ENCODE measurements at regions not wholly inside any gene's neighbourhood (a gene's known extent, or its start where the extent isn't known, plus 50 kb on each side); places are given as distances from the start of the nearest gene placed in this dataset.
A peak's percentile ranks its signal among the peaks of the same experiment; 100 is the strongest.
"Not testable (repeated sequence)": the region's sequence is repeated elsewhere in the genome, so short reads cannot be mapped to it uniquely, and the experiment has no call there.

DNA sequence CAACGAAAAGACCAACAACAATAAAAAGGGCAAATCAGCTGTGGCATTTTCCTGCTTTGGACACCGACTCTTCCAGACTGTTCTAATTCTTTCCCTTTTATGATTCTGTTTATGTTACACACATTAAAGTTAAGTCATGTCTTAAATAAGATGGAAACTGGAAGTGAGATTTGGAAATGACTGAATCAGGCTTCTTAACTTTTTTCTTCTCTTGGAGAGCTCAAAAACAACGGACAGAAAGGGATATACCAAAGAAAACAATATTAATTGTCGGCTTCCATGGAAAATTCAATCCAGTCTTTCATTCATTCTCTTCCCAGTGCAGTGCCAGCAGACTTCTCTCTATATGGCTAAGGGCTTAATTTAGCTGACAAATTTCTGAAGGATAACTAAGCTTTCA is 214.9 kb upstream of the DDHD1 start:
- peaks cover 0 to 14% of the 10 kb centered on the region in 2 donors for H3K4me1 ChIP-seq
- H3K36me3 ChIP-seq: no peaks in the 10 kb centered on the region
- no peaks in the 10 kb centered on the region for H3K27me3 ChIP-seq
- peaks cover 0 to 9% of the 10 kb centered on the region in 2 donors for H3K9me3 ChIP-seq
- DNase-seq: peak in 1 of 4 donors; percentile 23
- TF ChIP-seq, protein P1, sequence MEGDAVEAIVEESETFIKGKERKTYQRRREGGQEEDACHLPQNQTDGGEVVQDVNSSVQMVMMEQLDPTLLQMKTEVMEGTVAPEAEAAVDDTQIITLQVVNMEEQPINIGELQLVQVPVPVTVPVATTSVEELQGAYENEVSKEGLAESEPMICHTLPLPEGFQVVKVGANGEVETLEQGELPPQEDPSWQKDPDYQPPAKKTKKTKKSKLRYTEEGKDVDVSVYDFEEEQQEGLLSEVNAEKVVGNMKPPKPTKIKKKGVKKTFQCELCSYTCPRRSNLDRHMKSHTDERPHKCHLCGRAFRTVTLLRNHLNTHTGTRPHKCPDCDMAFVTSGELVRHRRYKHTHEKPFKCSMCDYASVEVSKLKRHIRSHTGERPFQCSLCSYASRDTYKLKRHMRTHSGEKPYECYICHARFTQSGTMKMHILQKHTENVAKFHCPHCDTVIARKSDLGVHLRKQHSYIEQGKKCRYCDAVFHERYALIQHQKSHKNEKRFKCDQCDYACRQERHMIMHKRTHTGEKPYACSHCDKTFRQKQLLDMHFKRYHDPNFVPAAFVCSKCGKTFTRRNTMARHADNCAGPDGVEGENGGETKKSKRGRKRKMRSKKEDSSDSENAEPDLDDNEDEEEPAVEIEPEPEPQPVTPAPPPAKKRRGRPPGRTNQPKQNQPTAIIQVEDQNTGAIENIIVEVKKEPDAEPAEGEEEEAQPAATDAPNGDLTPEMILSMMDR (IDR thresholded peaks at IDR 0.05): no peak
- H3K4me3 ChIP-seq: no peak overlapping the region
- ATAC-seq: no peak
- intact Hi-C loops (cut with DNase I): no loop called here
- peak overlapping the region; percentile 19 to 68 for H3K27ac ChIP-seq

DNA sequence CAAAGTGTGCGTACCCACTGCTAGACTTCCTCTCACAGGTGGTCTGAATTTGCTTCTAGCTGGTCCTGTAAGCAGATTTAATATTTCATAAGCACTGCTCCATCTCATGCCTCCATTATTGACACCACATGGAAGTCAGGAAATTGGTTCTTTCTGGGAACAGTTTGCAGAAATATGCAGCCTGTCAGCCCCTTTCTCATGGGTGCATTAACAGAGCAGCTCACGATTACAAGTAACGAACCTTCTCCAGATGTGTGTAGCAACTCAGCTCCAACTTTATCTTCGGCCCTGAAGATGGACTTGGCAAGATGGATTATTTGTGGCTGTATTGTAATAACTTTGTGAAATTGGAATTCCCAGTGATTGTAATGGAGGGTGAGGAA is 214.5 kb upstream of the DDHD1 start:
- peak overlapping the region; percentile 19 to 68 for H3K27ac ChIP-seq
- H3K4me3 ChIP-seq: no peak overlapping the region
- DNase-seq (peak in 2 of 4 donors; percentile 59 to 72), ATAC-seq (no peak)
- H3K27me3 ChIP-seq: no peaks in the 10 kb centered on the region
- intact Hi-C loops (cut with DNase I): no loop called here
- H3K4me1 ChIP-seq: peaks cover 0 to 14% of the 10 kb centered on the region in 2 donors
- peaks cover 0 to 9% of the 10 kb centered on the region in 2 donors for H3K9me3 ChIP-seq
- no peaks in the 10 kb centered on the region for H3K36me3 ChIP-seq
- TF ChIP-seq, protein P1 (IDR thresholded peaks at IDR 0.05): no peak

DNA sequence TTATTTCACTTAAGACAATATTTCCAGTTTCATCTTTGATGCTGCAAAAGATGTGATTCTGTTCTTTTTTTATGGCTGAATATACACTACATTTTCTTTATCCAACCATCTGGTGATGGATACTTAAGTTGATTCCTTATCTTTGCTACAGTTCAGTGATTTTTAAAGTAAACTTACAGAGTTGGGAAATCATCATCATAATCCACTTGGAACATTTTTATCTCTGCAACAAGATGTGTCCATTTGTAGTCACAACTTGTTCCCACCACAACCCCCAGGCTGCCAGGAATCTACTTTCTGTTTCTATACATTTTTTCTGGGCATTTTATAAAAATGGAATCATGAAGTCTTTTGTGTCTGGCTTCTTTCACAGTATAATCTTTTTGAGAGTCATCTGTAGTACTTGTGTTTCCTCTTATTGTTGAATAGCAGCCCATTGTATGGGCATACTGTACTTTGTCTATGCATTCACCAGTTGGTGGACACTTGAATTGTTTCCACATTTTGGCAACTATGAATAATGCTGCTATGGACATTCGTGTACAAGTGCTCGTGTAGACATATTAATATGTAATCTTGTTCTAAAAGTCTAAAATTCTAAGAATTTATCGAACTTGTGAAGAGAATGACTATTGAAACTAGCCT is 212.5 kb upstream of the DDHD1 start:
- H3K4me1 ChIP-seq: peaks cover 0 to 14% of the 10 kb centered on the region in 2 donors
- ATAC-seq: no peak
- TF ChIP-seq, protein P1 (IDR thresholded peaks at IDR 0.05): no peak

DNA sequence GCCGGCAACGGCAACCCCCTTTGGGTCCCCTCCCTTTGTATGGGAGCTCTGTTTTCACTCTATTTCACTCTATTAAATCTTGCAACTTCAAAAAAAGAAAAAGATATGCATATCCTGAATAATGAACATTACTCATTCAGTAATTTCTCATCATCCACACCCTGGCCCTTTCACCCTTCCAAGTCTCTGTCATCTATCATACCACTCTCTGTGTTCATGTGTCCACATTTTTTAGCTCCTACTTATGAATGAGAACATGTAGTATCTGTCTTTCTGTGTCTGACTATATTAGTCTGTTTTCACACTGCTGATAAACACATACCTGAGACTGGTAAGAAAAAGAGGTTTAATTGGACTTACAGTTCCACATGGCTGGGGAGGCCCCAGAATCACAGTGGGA is 209.8 kb upstream of the DDHD1 start:
- H3K27ac ChIP-seq; H3K4me1 ChIP-seq; DNase-seq; H3K36me3 ChIP-seq; intact Hi-C loops (cut with DNase I); ATAC-seq; H3K4me3 ChIP-seq; H3K27me3 ChIP-seq: not testable (repeated sequence)
- peaks cover 0 to 11% of the 10 kb centered on the region in 2 donors for H3K9me3 ChIP-seq

More for the DNA sequence above, 212.5 kb upstream of the DDHD1 start:
- H3K9me3 ChIP-seq: peaks cover 0 to 9% of the 10 kb centered on the region in 2 donors
- H3K27me3 ChIP-seq: no peaks in the 10 kb centered on the region
- no peak overlapping the region for H3K4me3 ChIP-seq
- no peak for DNase-seq
- H3K27ac ChIP-seq: no peak overlapping the region
- intact Hi-C loops (cut with DNase I): no loop called here
- H3K36me3 ChIP-seq: no peaks in the 10 kb centered on the region

DNA sequence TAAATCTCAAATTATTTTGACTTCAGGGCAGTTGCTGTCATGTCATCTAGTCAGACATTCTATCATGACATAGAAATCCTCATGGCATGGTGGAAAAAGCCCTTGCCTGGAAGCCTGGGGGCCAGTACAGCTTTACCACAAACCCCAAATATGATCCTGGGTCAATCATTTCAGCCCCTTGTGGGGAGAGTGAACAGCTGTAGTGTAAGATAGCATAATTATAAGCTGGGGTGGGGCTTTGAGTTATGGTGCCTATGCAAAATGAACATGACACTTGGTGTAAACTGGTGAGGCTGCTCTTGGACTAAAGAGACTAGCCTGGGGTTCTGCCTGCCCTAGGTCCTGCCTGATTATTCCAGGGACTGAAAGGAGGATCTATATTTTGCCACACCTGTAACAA is 207.7 kb upstream of the DDHD1 start:
- TF ChIP-seq, protein P1 (IDR thresholded peaks at IDR 0.05): no peak
- ATAC-seq (no peak), DNase-seq (no peak)
- Histone ChIP-seq H3K4me3 (no peak overlapping the region), H3K36me3 (no peaks in the 10 kb centered on the region), H3K27ac (no peak overlapping the region), H3K9me3 (peaks cover 0 to 11% of the 10 kb centered on the region in 2 donors), H3K27me3 (no peaks in the 10 kb centered on the region), H3K4me1 (no peaks in the 10 kb centered on the region)
- intact Hi-C loops (cut with DNase I): no loop called here

DNA sequence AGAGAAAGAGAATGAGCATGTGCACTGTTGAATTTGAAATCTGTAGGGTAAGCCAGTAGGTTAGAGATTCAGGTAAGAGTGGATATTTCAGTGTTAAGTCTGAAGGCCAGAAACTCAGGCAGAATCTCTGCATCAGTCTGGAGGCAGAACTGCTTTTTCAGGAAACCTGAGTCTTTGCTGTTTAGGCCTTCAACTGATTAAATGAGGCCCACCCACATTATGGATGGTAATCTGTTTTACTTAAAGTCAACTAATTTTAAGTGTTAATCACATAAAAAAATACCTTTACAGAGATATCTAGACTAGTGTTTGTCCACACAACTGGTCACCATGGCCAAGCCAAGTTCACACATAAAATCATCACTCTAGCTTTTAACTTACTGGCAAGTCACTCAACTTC is 205.0 kb upstream of the DDHD1 start:
- intact Hi-C loops (cut with DNase I): no loop called here
- Histone ChIP-seq H3K27ac (no peak overlapping the region), H3K4me3 (no peak overlapping the region), H3K36me3 (no peaks in the 10 kb centered on the region), H3K9me3 (peaks cover 0 to 3% of the 10 kb centered on the region in 2 donors), H3K27me3 (no peaks in the 10 kb centered on the region), H3K4me1 (no peaks in the 10 kb centered on the region)
- DNase-seq: no peak
- no peak for ATAC-seq
- TF ChIP-seq, protein P1 (IDR thresholded peaks at IDR 0.05): no peak

Measured in left lung (tissue), 4 donors.